ENCODE measurements at regions not wholly inside any gene's neighbourhood (a gene's known extent, or its start where the extent isn't known, plus 50 kb on each side); places are given as distances from the start of the nearest gene placed in this dataset.

- WGBS = 50% methylated on average over 13 of the region's 13 CpGs
- H2AK5ac ChIP-seq (ENCODE audit: low read length, severe bottlenecking) = no peak overlapping the region
- no peaks in the 10 kb centered on the region for H3K36me3 ChIP-seq (ENCODE audit: control insufficient read depth in 1 of 2, insufficient read depth in 2 of 2, low read depth in 1 of 2, low read length in 2 of 2)
- no peaks in the 10 kb centered on the region for H3K27me3 ChIP-seq (ENCODE audit: control insufficient read depth in 1 of 2, insufficient read depth in 1 of 2, low read length in 2 of 2)
- no peaks in the 10 kb centered on the region for H3K4me1 ChIP-seq (ENCODE audit: control insufficient read depth, insufficient read depth, low read depth, low read length)
- no peak overlapping the region for H2BK12ac ChIP-seq (ENCODE audit: low read length in 2 of 2)
- no peak overlapping the region for H4K8ac ChIP-seq (ENCODE audit: low read length)
- no peak overlapping the region for H2BK15ac ChIP-seq (ENCODE audit: low read depth, poor library complexity, severe bottlenecking)
- H3K27ac ChIP-seq (ENCODE audit: low read length, poor library complexity, severe bottlenecking) = no peak overlapping the region
- H3K9me3 ChIP-seq (ENCODE audit: control insufficient read depth, low read length) = peaks cover 35% of the 10 kb centered on the region
- H3K4ac ChIP-seq (ENCODE audit: low read depth in 1 of 2, low read length in 2 of 2) = no peak overlapping the region
- H3K18ac ChIP-seq (ENCODE audit: low read depth in 1 of 2, low read length in 2 of 2) = no peak overlapping the region
- no peaks in the 10 kb centered on the region for H3K79me1 ChIP-seq (replicated peaks; ENCODE audit: low read length, poor library complexity, severe bottlenecking)
- no peak overlapping the region for H2BK5ac ChIP-seq (ENCODE audit: low read depth, low read length, poor library complexity, severe bottlenecking)
- no peak overlapping the region for H3K14ac ChIP-seq (ENCODE audit: low read length in 2 of 2)
- no peak overlapping the region for H3K4me3 ChIP-seq (ENCODE audit: insufficient read depth in 1 of 2, low read depth in 1 of 2, low read length in 2 of 2)
- DNase-seq = no peak
- H2AFZ ChIP-seq (ENCODE audit: low read depth, low read length) = no peak overlapping the region
- H4K91ac ChIP-seq (ENCODE audit: low read length) = no peak overlapping the region
- H3K4me2 ChIP-seq (ENCODE audit: low read length, poor library complexity, severe bottlenecking) = no peak overlapping the region
- no peak overlapping the region for H2BK120ac ChIP-seq (ENCODE audit: low read depth, low read length)
- no peak overlapping the region for H3K9ac ChIP-seq (ENCODE audit: low read length)
- H3K23ac ChIP-seq (ENCODE audit: low read length in 2 of 2) = no peak overlapping the region
Measured at GRCh38 chr18:78619854-78620253, 359.8 kb upstream of the SALL3 start.

- Histone ChIP-seq H3K27me3 (ENCODE audit: control insufficient read depth in 1 of 2, insufficient read depth in 1 of 2, low read length in 2 of 2) (no peaks in the 10 kb centered on the region), H3K14ac (ENCODE audit: low read length in 2 of 2) (no peak overlapping the region), H2BK120ac (ENCODE audit: low read depth, low read length) (no peak overlapping the region), H2AK5ac (ENCODE audit: low read length, severe bottlenecking) (no peak overlapping the region), H3K18ac (ENCODE audit: low read depth in 1 of 2, low read length in 2 of 2) (no peak overlapping the region), H4K91ac (ENCODE audit: low read length) (no peak overlapping the region), H2BK12ac (ENCODE audit: low read length in 2 of 2) (no peak overlapping the region), H3K4me3 (ENCODE audit: insufficient read depth in 1 of 2, low read depth in 1 of 2, low read length in 2 of 2) (no peak overlapping the region), H2BK5ac (ENCODE audit: low read depth, low read length, poor library complexity, severe bottlenecking) (no peak overlapping the region), H3K79me1 (replicated peaks; ENCODE audit: low read length, poor library complexity, severe bottlenecking) (no peaks in the 10 kb centered on the region), H3K36me3 (ENCODE audit: control insufficient read depth in 1 of 2, insufficient read depth in 2 of 2, low read depth in 1 of 2, low read length in 2 of 2) (no peaks in the 10 kb centered on the region), H3K27ac (ENCODE audit: low read length, poor library complexity, severe bottlenecking) (no peak overlapping the region), H3K23ac (ENCODE audit: low read length in 2 of 2) (no peak overlapping the region), H2BK15ac (ENCODE audit: low read depth, poor library complexity, severe bottlenecking) (no peak overlapping the region), H2AFZ (ENCODE audit: low read depth, low read length) (no peak overlapping the region), H3K9me3 (ENCODE audit: control insufficient read depth, low read length) (peaks cover 35% of the 10 kb centered on the region), H3K4me1 (ENCODE audit: control insufficient read depth, insufficient read depth, low read depth, low read length) (no peaks in the 10 kb centered on the region), H3K4me2 (ENCODE audit: low read length, poor library complexity, severe bottlenecking) (no peak overlapping the region), H3K9ac (ENCODE audit: low read length) (no peak overlapping the region), H4K8ac (ENCODE audit: low read length) (no peak overlapping the region), H3K4ac (ENCODE audit: low read depth in 1 of 2, low read length in 2 of 2) (no peak overlapping the region)
- 78% methylated on average over 6 of the region's 6 CpGs for WGBS
- DNase-seq = no peak
Measured at GRCh38 chr18:78620326-78620725, 359.3 kb upstream of the SALL3 start.

GRCh38 chr18:78621141-78621755 is 358.4 kb upstream of the SALL3 start:
- Histone ChIP-seq H3K79me1 (replicated peaks; ENCODE audit: low read length, poor library complexity, severe bottlenecking) (no peaks in the 10 kb centered on the region), H3K14ac (ENCODE audit: low read length in 2 of 2) (no peak overlapping the region), H2BK5ac (ENCODE audit: low read depth, low read length, poor library complexity, severe bottlenecking) (no peak overlapping the region), H3K23ac (ENCODE audit: low read length in 2 of 2) (no peak overlapping the region), H2AK5ac (ENCODE audit: low read length, severe bottlenecking) (no peak overlapping the region), H3K4me3 (ENCODE audit: insufficient read depth in 1 of 2, low read depth in 1 of 2, low read length in 2 of 2) (no peak overlapping the region), H3K27me3 (ENCODE audit: control insufficient read depth in 1 of 2, insufficient read depth in 1 of 2, low read length in 2 of 2) (no peaks in the 10 kb centered on the region), H3K9ac (ENCODE audit: low read length) (no peak overlapping the region), H3K36me3 (ENCODE audit: control insufficient read depth in 1 of 2, insufficient read depth in 2 of 2, low read depth in 1 of 2, low read length in 2 of 2) (no peaks in the 10 kb centered on the region), H3K4me2 (ENCODE audit: low read length, poor library complexity, severe bottlenecking) (no peak overlapping the region), H3K27ac (ENCODE audit: low read length, poor library complexity, severe bottlenecking) (no peak overlapping the region), H3K4ac (ENCODE audit: low read depth in 1 of 2, low read length in 2 of 2) (no peak overlapping the region), H2BK12ac (ENCODE audit: low read length in 2 of 2) (no peak overlapping the region), H3K9me3 (ENCODE audit: control insufficient read depth, low read length) (peaks cover 35% of the 10 kb centered on the region), H2BK120ac (ENCODE audit: low read depth, low read length) (no peak overlapping the region), H4K8ac (ENCODE audit: low read length) (no peak overlapping the region), H2AFZ (ENCODE audit: low read depth, low read length) (no peak overlapping the region), H3K18ac (ENCODE audit: low read depth in 1 of 2, low read length in 2 of 2) (no peak overlapping the region), H4K91ac (ENCODE audit: low read length) (no peak overlapping the region), H3K4me1 (ENCODE audit: control insufficient read depth, insufficient read depth, low read depth, low read length) (no peaks in the 10 kb centered on the region), H2BK15ac (ENCODE audit: low read depth, poor library complexity, severe bottlenecking) (no peak overlapping the region)
- 83% methylated on average over 9 of the region's 9 CpGs for WGBS
- no peak for DNase-seq

GRCh38 chr18:78622251-78622906 is 357.2 kb upstream of the SALL3 start:
- peaks cover 23% of the 10 kb centered on the region for H3K9me3 ChIP-seq (ENCODE audit: control insufficient read depth, low read length)
- H2BK12ac ChIP-seq (ENCODE audit: low read length in 2 of 2) = no peak overlapping the region
- H3K79me1 ChIP-seq (replicated peaks; ENCODE audit: low read length, poor library complexity, severe bottlenecking) = no peaks in the 10 kb centered on the region
- H3K27ac ChIP-seq (ENCODE audit: low read length, poor library complexity, severe bottlenecking) = no peak overlapping the region
- H3K4me1 ChIP-seq (ENCODE audit: control insufficient read depth, insufficient read depth, low read depth, low read length) = no peaks in the 10 kb centered on the region
- H2BK120ac ChIP-seq (ENCODE audit: low read depth, low read length) = no peak overlapping the region
- no peak overlapping the region for H3K4me3 ChIP-seq (ENCODE audit: insufficient read depth in 1 of 2, low read depth in 1 of 2, low read length in 2 of 2)
- H2BK15ac ChIP-seq (ENCODE audit: low read depth, poor library complexity, severe bottlenecking) = no peak overlapping the region
- H3K23ac ChIP-seq (ENCODE audit: low read length in 2 of 2) = no peak overlapping the region
- H3K4ac ChIP-seq (ENCODE audit: low read depth in 1 of 2, low read length in 2 of 2) = no peak overlapping the region
- no peak overlapping the region for H2AK5ac ChIP-seq (ENCODE audit: low read length, severe bottlenecking)
- no peaks in the 10 kb centered on the region for H3K27me3 ChIP-seq (ENCODE audit: control insufficient read depth in 1 of 2, insufficient read depth in 1 of 2, low read length in 2 of 2)
- 72% methylated on average over 10 of the region's 11 CpGs for WGBS
- no peak overlapping the region for H3K9ac ChIP-seq (ENCODE audit: low read length)
- H2BK5ac ChIP-seq (ENCODE audit: low read depth, low read length, poor library complexity, severe bottlenecking) = no peak overlapping the region
- H3K4me2 ChIP-seq (ENCODE audit: low read length, poor library complexity, severe bottlenecking) = no peak overlapping the region
- no peak overlapping the region for H4K91ac ChIP-seq (ENCODE audit: low read length)
- H2AFZ ChIP-seq (ENCODE audit: low read depth, low read length) = no peak overlapping the region
- H4K8ac ChIP-seq (ENCODE audit: low read length) = no peak overlapping the region
- H3K14ac ChIP-seq (ENCODE audit: low read length in 2 of 2) = no peak overlapping the region
- no peak overlapping the region for H3K18ac ChIP-seq (ENCODE audit: low read depth in 1 of 2, low read length in 2 of 2)
- no peaks in the 10 kb centered on the region for H3K36me3 ChIP-seq (ENCODE audit: control insufficient read depth in 1 of 2, insufficient read depth in 2 of 2, low read depth in 1 of 2, low read length in 2 of 2)
- no peak for DNase-seq

All from mesenchymal stem cell (in vitro differentiated cells and primary cell).